Osteoblast (primary cell): ENCODE measurements at regions not wholly inside any gene's neighbourhood (a gene's known extent, or its start where the extent isn't known, plus 50 kb on each side); places are given as distances from the start of the nearest gene placed in this dataset.
"Not testable (repeated sequence)": the region's sequence is repeated elsewhere in the genome, so short reads cannot be mapped to it uniquely, and the experiment has no call there.

Experiments used
- DNase-seq: peaks from one replicate; pipeline ENCODE4 v3.0.0; 2011; ENCODE audit warnings: low spot score, mixed read lengths; ENCODE audit not compliant: insufficient read length; ENCODE audit errors: missing footprints
- H2AFZ ChIP-seq: 2 replicates; pipeline ENCODE4 v1.6.0; 2011; ENCODE audit warnings: mild to moderate bottlenecking, low read length
- H3K27ac ChIP-seq: 2 replicates; pipeline ENCODE4 v1.5.1; 2011; ENCODE audit warnings: mild to moderate bottlenecking, low read depth, low read length, moderate library complexity
- H3K27me3 ChIP-seq: 2 replicates; pipeline ENCODE4 v1.6.0; 2012; ENCODE audit warnings: mild to moderate bottlenecking, control low read depth, inconsistent platforms, low read length, moderate library complexity; ENCODE audit not compliant: insufficient read depth
- H3K36me3 ChIP-seq: 2 replicates; pipeline ENCODE4 v1.5.1; 2011; ENCODE audit warnings: mild to moderate bottlenecking, low read length, control low read depth, moderate library complexity; ENCODE audit not compliant: insufficient read depth
- H3K4me1 ChIP-seq: 2 replicates; pipeline ENCODE4 v1.5.1; 2011; ENCODE audit warnings: mild to moderate bottlenecking, low read length, control low read depth, moderate library complexity; ENCODE audit not compliant: insufficient read depth
- H3K4me2 ChIP-seq: 2 replicates; pipeline ENCODE4 v1.6.0; 2011; ENCODE audit warnings: mild to moderate bottlenecking, low read length; ENCODE audit not compliant: insufficient read depth
- H3K4me3 ChIP-seq: fragments of 200-600 bp; sonication (generic); 3 replicates; pipeline ENCODE4 v1.5.1; 2012; ENCODE audit warnings: mild to moderate bottlenecking, low read length, inconsistent platforms; ENCODE audit not compliant: insufficient read depth
- H3K79me2 ChIP-seq: 2 replicates; pipeline ENCODE4 v1.6.0; 2012; ENCODE audit warnings: mild to moderate bottlenecking, low read length, control low read depth, inconsistent platforms; ENCODE audit not compliant: insufficient read depth
- H3K9me3 ChIP-seq: 2 replicates; pipeline ENCODE4 v1.5.1; 2011; ENCODE audit warnings: low read depth, low read length, control low read depth
- H4K20me1 ChIP-seq: 2 replicates; pipeline ENCODE4 v1.6.0; 2012; ENCODE audit warnings: mild to moderate bottlenecking, low read length, control low read depth; ENCODE audit not compliant: insufficient read depth
- CTCF ChIP-seq: IDR thresholded peaks from 2 replicates; pipeline ENCODE4 v1.5.1; 2011; ENCODE audit warnings: mild to moderate bottlenecking, low read depth, low read length, moderate library complexity; ENCODE audit errors: extremely low read depth

- H3K4me2 ChIP-seq: no peak overlapping the region
- no peak for DNase-seq
- no peaks in the 10 kb centered on the region for H3K4me1 ChIP-seq
- H4K20me1 ChIP-seq: no peaks in the 10 kb centered on the region
- H3K9me3 ChIP-seq: no peaks in the 10 kb centered on the region
- H3K27ac ChIP-seq: no peak overlapping the region
- H3K79me2 ChIP-seq: no peaks in the 10 kb centered on the region
- no peak overlapping the region for H2AFZ ChIP-seq
- TF ChIP-seq CTCF: no peak
- H3K4me3 ChIP-seq: no peak overlapping the region
- no peaks in the 10 kb centered on the region for H3K27me3 ChIP-seq
- no peaks in the 10 kb centered on the region for H3K36me3 ChIP-seq
Measured at GRCh38 chrX:35291013-35291412, 348.4 kb downstream of the FAM47B start.

- Histone ChIP-seq H3K27me3 (no peaks in the 10 kb centered on the region), H3K9me3 (no peaks in the 10 kb centered on the region), H3K4me1 (no peaks in the 10 kb centered on the region), H2AFZ (no peak overlapping the region), H4K20me1 (no peaks in the 10 kb centered on the region), H3K4me3 (no peak overlapping the region), H3K27ac (no peak overlapping the region), H3K79me2 (no peaks in the 10 kb centered on the region), H3K4me2 (no peak overlapping the region), H3K36me3 (no peaks in the 10 kb centered on the region)
- TF ChIP-seq CTCF: no peak
- DNase-seq: no peak
Measured at GRCh38 chrX:35292522-35292921, 349.9 kb downstream of the FAM47B start.

GRCh38 chrX:35305037-35305436, 362.4 kb downstream of the FAM47B start:
- H3K36me3 ChIP-seq, H3K4me3 ChIP-seq, H3K4me2 ChIP-seq, H3K4me1 ChIP-seq, DNase-seq, H3K79me2 ChIP-seq, H2AFZ ChIP-seq, H3K27me3 ChIP-seq, H4K20me1 ChIP-seq, H3K27ac ChIP-seq, H3K9me3 ChIP-seq: not testable (repeated sequence)

GRCh38 chrX:35339796-35340195, 397.2 kb downstream of the FAM47B start:
- Histone ChIP-seq H4K20me1 (no peaks in the 10 kb centered on the region), H3K27me3 (no peaks in the 10 kb centered on the region), H3K79me2 (no peaks in the 10 kb centered on the region), H2AFZ (no peak overlapping the region), H3K27ac (no peak overlapping the region), H3K9me3 (no peaks in the 10 kb centered on the region), H3K4me2 (no peak overlapping the region), H3K36me3 (no peaks in the 10 kb centered on the region), H3K4me3 (no peak overlapping the region), H3K4me1 (no peaks in the 10 kb centered on the region)
- TF ChIP-seq CTCF: no peak
- DNase-seq: no peak

GRCh38 chrX:35340465-35340864, 397.9 kb downstream of the FAM47B start:
- Histone ChIP-seq H4K20me1 (no peaks in the 10 kb centered on the region), H2AFZ (no peak overlapping the region), H3K27ac (no peak overlapping the region), H3K36me3 (no peaks in the 10 kb centered on the region), H3K9me3 (no peaks in the 10 kb centered on the region), H3K4me2 (no peak overlapping the region), H3K4me3 (no peak overlapping the region), H3K4me1 (no peaks in the 10 kb centered on the region), H3K79me2 (no peaks in the 10 kb centered on the region), H3K27me3 (no peaks in the 10 kb centered on the region)
- no peak for DNase-seq
- no peak for TF ChIP-seq CTCF
